ENCODE measurements at regions not wholly inside any gene's neighbourhood (a gene's known extent, or its start where the extent isn't known, plus 50 kb on each side); places are given as distances from the start of the nearest gene placed in this dataset.

DNA sequence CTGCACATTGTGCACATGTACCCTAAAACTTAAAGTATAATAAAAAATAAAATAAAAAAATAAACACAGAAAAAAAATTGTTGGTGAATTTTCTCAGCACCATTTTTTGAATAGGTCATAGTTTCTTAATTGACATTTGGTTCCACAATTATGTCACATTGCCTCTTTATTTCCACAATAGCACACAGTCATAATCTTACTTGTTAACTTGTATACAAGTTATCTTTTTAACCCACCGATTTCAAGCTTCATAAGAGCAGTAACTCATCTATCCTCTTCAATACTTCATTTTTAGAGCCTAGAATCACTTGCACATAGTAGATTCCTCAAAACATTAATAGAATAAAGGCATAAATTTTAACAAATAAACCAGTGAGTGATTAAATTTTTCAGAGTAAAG is 1425.1 kb upstream of the LRRTM3 start:
- H3K36me3 ChIP-seq: no peaks in the 10 kb centered on the region
- no peak for DNase-seq (ENCODE audit: low spot score)
- H3K4me3 ChIP-seq: no peak overlapping the region
- no peaks in the 10 kb centered on the region for H3K4me1 ChIP-seq
- no peaks in the 10 kb centered on the region for H3K9me3 ChIP-seq
- TF ChIP-seq, protein P1, sequence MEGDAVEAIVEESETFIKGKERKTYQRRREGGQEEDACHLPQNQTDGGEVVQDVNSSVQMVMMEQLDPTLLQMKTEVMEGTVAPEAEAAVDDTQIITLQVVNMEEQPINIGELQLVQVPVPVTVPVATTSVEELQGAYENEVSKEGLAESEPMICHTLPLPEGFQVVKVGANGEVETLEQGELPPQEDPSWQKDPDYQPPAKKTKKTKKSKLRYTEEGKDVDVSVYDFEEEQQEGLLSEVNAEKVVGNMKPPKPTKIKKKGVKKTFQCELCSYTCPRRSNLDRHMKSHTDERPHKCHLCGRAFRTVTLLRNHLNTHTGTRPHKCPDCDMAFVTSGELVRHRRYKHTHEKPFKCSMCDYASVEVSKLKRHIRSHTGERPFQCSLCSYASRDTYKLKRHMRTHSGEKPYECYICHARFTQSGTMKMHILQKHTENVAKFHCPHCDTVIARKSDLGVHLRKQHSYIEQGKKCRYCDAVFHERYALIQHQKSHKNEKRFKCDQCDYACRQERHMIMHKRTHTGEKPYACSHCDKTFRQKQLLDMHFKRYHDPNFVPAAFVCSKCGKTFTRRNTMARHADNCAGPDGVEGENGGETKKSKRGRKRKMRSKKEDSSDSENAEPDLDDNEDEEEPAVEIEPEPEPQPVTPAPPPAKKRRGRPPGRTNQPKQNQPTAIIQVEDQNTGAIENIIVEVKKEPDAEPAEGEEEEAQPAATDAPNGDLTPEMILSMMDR (IDR thresholded peaks at IDR 0.05): no peak
- no peaks in the 10 kb centered on the region for H3K27me3 ChIP-seq
- H3K27ac ChIP-seq: no peak overlapping the region

DNA sequence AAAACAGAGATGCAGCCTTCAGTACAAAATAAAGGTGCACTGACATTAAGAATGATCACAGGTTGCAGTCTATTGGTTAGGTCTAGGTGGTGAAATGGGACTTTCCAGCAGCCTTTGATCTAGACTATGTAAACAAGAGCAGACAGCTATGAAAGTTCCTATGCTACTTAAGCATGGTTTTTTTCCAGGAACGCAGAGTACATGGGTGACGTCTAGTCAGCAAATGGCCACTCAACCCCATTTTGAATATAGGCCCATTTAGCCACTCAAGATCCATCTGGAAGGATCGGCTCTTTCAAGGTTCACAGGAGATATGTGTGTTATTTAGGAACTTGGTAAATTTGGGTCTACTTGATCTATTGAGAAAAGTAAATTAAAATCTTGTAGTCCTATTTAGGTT is 1424.6 kb upstream of the LRRTM3 start:
- H3K9me3 ChIP-seq: no peaks in the 10 kb centered on the region
- H3K36me3 ChIP-seq: no peaks in the 10 kb centered on the region
- DNase-seq (ENCODE audit: low spot score): no peak
- TF ChIP-seq, protein P1 (IDR thresholded peaks at IDR 0.05): no peak
- no peak overlapping the region for H3K27ac ChIP-seq
- no peaks in the 10 kb centered on the region for H3K27me3 ChIP-seq
- no peak overlapping the region for H3K4me3 ChIP-seq
- no peaks in the 10 kb centered on the region for H3K4me1 ChIP-seq

DNA sequence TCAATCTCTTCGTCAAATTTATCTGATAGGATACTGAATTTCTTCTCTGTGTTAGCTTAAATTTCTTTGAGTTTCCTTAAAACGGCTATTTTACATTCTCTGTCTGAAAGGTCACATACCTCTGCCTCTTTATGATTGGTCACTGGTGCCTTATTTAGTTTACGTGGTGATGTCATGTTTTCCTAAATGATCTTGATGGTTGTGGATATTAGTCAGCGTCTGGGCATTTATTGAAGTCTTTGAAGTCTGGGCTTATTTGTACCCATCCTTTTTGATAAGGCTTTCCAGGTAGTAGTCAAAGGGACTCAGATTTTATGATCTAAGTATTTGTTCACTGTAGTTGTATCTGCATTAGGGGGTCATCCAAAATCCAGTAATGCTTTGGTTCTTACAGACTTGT is 1407.5 kb upstream of the LRRTM3 start:
- TF ChIP-seq, protein P1 (IDR thresholded peaks at IDR 0.05): no peak
- no peaks in the 10 kb centered on the region for H3K27me3 ChIP-seq
- H3K9me3 ChIP-seq: no peaks in the 10 kb centered on the region
- no peak for DNase-seq (ENCODE audit: low spot score)
- no peaks in the 10 kb centered on the region for H3K36me3 ChIP-seq
- H3K4me1 ChIP-seq: no peaks in the 10 kb centered on the region
- no peak overlapping the region for H3K4me3 ChIP-seq
- no peak overlapping the region for H3K27ac ChIP-seq

DNA sequence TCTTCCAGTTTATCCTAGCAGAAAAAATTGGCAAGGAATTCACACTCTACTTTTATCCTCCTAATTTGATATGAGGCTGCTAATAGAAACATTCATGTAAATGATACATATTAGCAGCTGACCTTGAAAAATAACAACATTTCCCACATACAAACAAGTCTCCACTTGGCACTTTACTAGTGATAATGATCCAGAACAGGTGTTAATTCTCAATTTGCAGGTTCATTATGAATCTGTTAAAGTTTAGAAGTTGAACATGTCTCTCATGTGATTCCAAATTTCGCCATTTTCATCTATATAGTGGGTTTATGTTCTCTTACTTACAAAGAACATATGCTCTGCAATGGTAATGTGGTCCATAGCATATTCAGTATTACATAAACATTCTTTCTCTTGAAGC is 1396.8 kb upstream of the LRRTM3 start:
- TF ChIP-seq, protein P1 (IDR thresholded peaks at IDR 0.05): no peak
- no peaks in the 10 kb centered on the region for H3K27me3 ChIP-seq
- no peak overlapping the region for H3K27ac ChIP-seq
- DNase-seq (ENCODE audit: low spot score): no peak
- H3K4me3 ChIP-seq: no peak overlapping the region
- no peaks in the 10 kb centered on the region for H3K36me3 ChIP-seq
- H3K9me3 ChIP-seq: no peaks in the 10 kb centered on the region
- no peaks in the 10 kb centered on the region for H3K4me1 ChIP-seq

DNA sequence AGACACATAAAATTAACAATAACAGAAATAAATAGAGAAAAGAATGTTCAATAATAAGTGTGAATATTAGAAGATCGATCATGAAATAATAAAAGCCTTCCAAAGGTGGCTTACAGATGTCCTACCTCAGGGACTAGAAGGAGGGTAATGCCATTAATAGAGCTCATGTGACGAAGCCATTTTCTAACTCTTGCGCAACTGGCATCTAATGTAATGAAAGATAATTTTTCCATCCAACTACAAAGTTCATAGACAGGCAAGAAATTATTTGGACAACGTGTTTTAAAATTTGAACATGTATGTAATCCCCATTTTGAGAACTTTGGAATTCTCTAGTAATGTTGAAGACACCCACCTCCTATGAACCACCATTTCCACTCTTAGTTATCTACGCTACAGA is 1394.3 kb upstream of the LRRTM3 start:
- Histone ChIP-seq H3K9me3 (no peaks in the 10 kb centered on the region), H3K4me1 (no peaks in the 10 kb centered on the region), H3K4me3 (no peak overlapping the region), H3K36me3 (no peaks in the 10 kb centered on the region), H3K27me3 (no peaks in the 10 kb centered on the region), H3K27ac (no peak overlapping the region)
- TF ChIP-seq, protein P1 (IDR thresholded peaks at IDR 0.05): no peak
- no peak for DNase-seq (ENCODE audit: low spot score)

DNA sequence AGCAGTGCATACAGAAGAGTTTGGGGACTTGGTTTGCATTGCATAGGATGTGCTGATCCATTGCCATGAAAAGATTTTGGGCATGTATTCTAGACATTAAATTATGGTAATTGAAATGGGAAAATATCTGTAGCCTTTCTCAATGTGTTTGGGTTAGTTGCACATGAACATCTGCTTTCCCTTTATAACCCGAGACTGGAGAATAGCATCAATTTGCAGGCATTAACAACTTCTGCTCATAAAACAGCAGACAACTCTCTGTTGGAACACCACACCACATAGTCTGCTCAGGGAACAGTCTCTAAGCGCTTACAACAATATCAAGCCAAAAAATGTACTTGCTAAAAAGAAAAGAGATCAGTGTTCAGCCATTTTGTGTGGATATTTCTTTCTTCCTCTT is 1391.1 kb upstream of the LRRTM3 start:
- Histone ChIP-seq H3K9me3 (no peaks in the 10 kb centered on the region), H3K27ac (no peak overlapping the region), H3K36me3 (no peaks in the 10 kb centered on the region), H3K4me1 (no peaks in the 10 kb centered on the region), H3K27me3 (no peaks in the 10 kb centered on the region), H3K4me3 (no peak overlapping the region)
- TF ChIP-seq, protein P1 (IDR thresholded peaks at IDR 0.05): no peak
- no peak for DNase-seq (ENCODE audit: low spot score)
